GM18861 (cell line): ENCODE measurements at regions not wholly inside any gene's neighbourhood (a gene's known extent, or its start where the extent isn't known, plus 50 kb on each side); places are given as distances from the start of the nearest gene placed in this dataset.
"Not testable (repeated sequence)": the region's sequence is repeated elsewhere in the genome, so short reads cannot be mapped to it uniquely, and the experiment has no call there.

ENCODE experiments used
- ATAC-seq: cut with Tn5 transposase; IDR thresholded peaks from one replicate; pipeline ENCODE4 v1.9.1; 2021; ENCODE audit not compliant: unreplicated experiment

GRCh38 chr9:106775960-106776359 is 87.0 kb upstream of the ZNF462 start:
- no peak for ATAC-seq

- ATAC-seq, result no peak
These were observed 83.2 kb upstream of the ZNF462 start for GRCh38 chr9:106779796-106780195.

- no peak for ATAC-seq
These were observed 79.8 kb upstream of the ZNF462 start for GRCh38 chr9:106783121-106783520.

- ATAC-seq, result no peak
These were observed 78.9 kb upstream of the ZNF462 start for GRCh38 chr9:106784076-106784475.

- no peak for ATAC-seq
These were observed 77.8 kb upstream of the ZNF462 start for GRCh38 chr9:106785200-106785599.

- not testable (repeated sequence) for ATAC-seq
These were observed 74.9 kb upstream of the ZNF462 start for GRCh38 chr9:106788021-106788420.

GRCh38 chr9:106795031-106795430 is 67.9 kb upstream of the ZNF462 start:
- no peak for ATAC-seq

- no peak for ATAC-seq
These were observed 66.2 kb upstream of the ZNF462 start for GRCh38 chr9:106796771-106797170.

GRCh38 chr9:106797299-106797698 is 65.7 kb upstream of the ZNF462 start:
- no peak for ATAC-seq

GRCh38 chr9:106798016-106798799 is 64.8 kb upstream of the ZNF462 start:
- ATAC-seq, result no peak

- ATAC-seq, result no peak
These were observed 63.8 kb upstream of the ZNF462 start for GRCh38 chr9:106799152-106799551.

GRCh38 chr9:106800701-106801270 is 62.2 kb upstream of the ZNF462 start:
- ATAC-seq, result no peak

- no peak for ATAC-seq
These were observed 61.1 kb upstream of the ZNF462 start for GRCh38 chr9:106801816-106802215.
